AG04450 (cell line): ENCODE measurements at regions not wholly inside any gene's neighbourhood (a gene's known extent, or its start where the extent isn't known, plus 50 kb on each side); places are given as distances from the start of the nearest gene placed in this dataset.
"Not testable (repeated sequence)": the region's sequence is repeated elsewhere in the genome, so short reads cannot be mapped to it uniquely, and the experiment has no call there.

Experiments used
- CTCF ChIA-PET: fragments of 300-600, 350-600 bp; formaldehyde crosslinking; extraction: SDS; loops from one replicate; lab custom pipeline; 2022; ENCODE audit warnings: antibody characterized with exemption, inconsistent platforms; lab: Charles Lee
- POLR2A ChIA-PET: fragments of 350-600 bp; formaldehyde crosslinking; extraction: SDS; loops from one replicate; lab custom pipeline; 2021; ENCODE audit warnings: antibody characterized with exemption, inconsistent platforms; lab: Yijun Ruan, JAX
- DNase-seq: peaks from one replicate; pipeline ENCODE4 v3.0.0-alpha.2; 2011; ENCODE audit warnings: low read depth, low spot score
- H3K27ac ChIP-seq: one replicate; pipeline ENCODE4 v1.5.1; 2012; ENCODE audit warnings: low read depth, low read length, control low read depth
- H3K27me3 ChIP-seq: one replicate; pipeline ENCODE4 v1.6.0; 2012; ENCODE audit warnings: low read length; ENCODE audit not compliant: control insufficient read depth, insufficient read depth
- H3K4me3 ChIP-seq: 2 replicates; pipeline ENCODE4 v1.5.1; 2011; ENCODE audit warnings: mild to moderate bottlenecking, low read depth, low read length, control low read depth
- H3K9me3 ChIP-seq: 2 replicates; pipeline ENCODE4 v1.5.1; 2012; ENCODE audit warnings: low read length; ENCODE audit not compliant: control insufficient read depth, insufficient read depth
- CTCF ChIP-seq: IDR thresholded peaks from 2 replicates; pipeline ENCODE4 v1.5.1; 2011; ENCODE audit warnings: low read depth, low read length, control low read depth, inconsistent platforms

DNA sequence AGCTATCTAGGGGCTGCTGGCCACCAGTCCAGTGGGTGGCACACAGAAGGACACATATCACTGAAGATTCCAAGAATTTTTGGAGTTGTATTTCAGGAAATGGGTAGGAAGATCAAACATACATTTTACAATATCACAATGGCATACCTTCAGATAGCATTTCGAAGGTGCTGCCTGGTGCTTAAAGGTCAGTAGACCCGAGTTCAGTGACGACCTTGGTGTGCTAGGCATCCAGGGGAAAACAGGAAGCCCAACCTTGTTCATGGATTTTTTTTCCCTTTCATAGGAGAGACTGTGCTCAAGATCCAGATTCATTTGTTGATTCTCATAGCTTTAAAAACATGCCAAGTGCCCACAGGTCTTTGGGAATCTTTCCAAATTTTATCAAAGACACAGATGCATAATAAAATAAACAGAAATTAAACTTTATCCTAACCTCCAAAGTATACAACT, 51.0 kb upstream of the RCBTB2 start:
- POLR2A ChIA-PET = no interaction called here
- Histone ChIP-seq H3K9me3 (no peaks in the 10 kb centered on the region; the same call in 1 of the 2 replicates), H3K4me3 (no peak overlapping the region), H3K27me3 (peaks cover 10% of the 10 kb centered on the region), H3K27ac (no peak overlapping the region)
- TF ChIP-seq CTCF = no peak
- DNase-seq = no peak
- CTCF ChIA-PET = interaction anchor here (1.1 to 9.5 kb wide), 3 partner anchors 12 to 547 kb away, joined by 4 to 182 read pairs (median 7); partner anchors contain the start of gene NUDT15

- no peak for DNase-seq
- ChIA-PET CTCF (interaction anchor here (0.6 to 0.7 kb wide), 2 partner anchors 65 to 252 kb away, joined by 3 to 6 read pairs; no protein-coding TSS in a partner anchor), POLR2A (no interaction called here)
- no peak for TF ChIP-seq CTCF
- Histone ChIP-seq H3K4me3 (no peak overlapping the region), H3K27me3 (peaks cover 10% of the 10 kb centered on the region), H3K27ac (no peak overlapping the region), H3K9me3 (no peaks in the 10 kb centered on the region; the same call in 1 of the 2 replicates)
These were observed 52.6 kb upstream of the RCBTB2 start for GRCh38 chr13:48585456-48585840.

DNA sequence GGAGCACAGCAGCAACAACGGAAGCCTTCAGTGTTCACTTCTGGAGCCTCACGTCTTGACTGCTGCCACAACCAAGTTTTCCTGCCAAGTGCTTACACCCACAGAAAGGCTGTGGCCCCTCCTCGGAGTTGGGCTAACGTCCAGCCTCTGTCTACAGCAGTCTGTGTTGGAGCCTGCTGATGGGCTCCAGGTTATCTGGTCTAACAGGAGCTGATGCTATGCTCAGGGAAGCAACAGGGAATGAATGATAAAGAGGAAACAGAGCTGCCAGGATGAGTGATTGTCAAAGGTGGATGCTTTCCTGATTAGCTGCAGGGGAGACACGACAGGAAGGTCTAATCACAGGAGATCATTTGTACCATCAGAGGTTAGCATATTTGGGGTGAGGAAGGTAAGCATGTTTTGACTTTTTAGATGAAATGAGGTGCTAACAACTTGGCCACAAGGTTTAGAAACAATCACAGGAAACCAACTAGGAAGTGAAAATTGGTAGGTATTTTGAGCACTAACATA, 53.8 kb upstream of the RCBTB2 start:
- H3K4me3 ChIP-seq = no peak overlapping the region
- CTCF ChIA-PET = interaction anchor here (1.0 kb wide), 1 partner anchor 182 kb away, joined by 3 read pairs; no protein-coding TSS in a partner anchor
- DNase-seq = no peak
- H3K9me3 ChIP-seq = no peaks in the 10 kb centered on the region; the same call in 1 of the 2 replicates
- TF ChIP-seq CTCF = no peak
- peaks cover 10% of the 10 kb centered on the region for H3K27me3 ChIP-seq
- POLR2A ChIA-PET = no interaction called here
- H3K27ac ChIP-seq = no peak overlapping the region

- H3K27me3 ChIP-seq = peaks cover 5% of the 10 kb centered on the region
- CTCF ChIA-PET = interaction anchor here (0.7 kb wide), 1 partner anchor 8 kb away, joined by 3 read pairs; no protein-coding TSS in a partner anchor
- no peak overlapping the region for H3K27ac ChIP-seq
- POLR2A ChIA-PET = no interaction called here
- DNase-seq = no peak
- no peaks in the 10 kb centered on the region; the same call in 1 of the 2 replicates for H3K9me3 ChIP-seq
- TF ChIP-seq CTCF = no peak
- no peak overlapping the region for H3K4me3 ChIP-seq
These were observed 55.2 kb upstream of the RCBTB2 start for GRCh38 chr13:48588120-48588519.

- DNase-seq = no peak
- H3K27ac ChIP-seq = no peak overlapping the region
- CTCF ChIA-PET = interaction anchor here (1.0 kb wide), 1 partner anchor 179 kb away, joined by 4 read pairs; no protein-coding TSS in a partner anchor
- no peak overlapping the region for H3K4me3 ChIP-seq
- peaks cover 6% of the 10 kb centered on the region for H3K27me3 ChIP-seq
- no peaks in the 10 kb centered on the region; the same call in 1 of the 2 replicates for H3K9me3 ChIP-seq
- POLR2A ChIA-PET = no interaction called here
- no peak for TF ChIP-seq CTCF
These were observed 57.4 kb upstream of the RCBTB2 start for GRCh38 chr13:48590141-48590901.

DNA sequence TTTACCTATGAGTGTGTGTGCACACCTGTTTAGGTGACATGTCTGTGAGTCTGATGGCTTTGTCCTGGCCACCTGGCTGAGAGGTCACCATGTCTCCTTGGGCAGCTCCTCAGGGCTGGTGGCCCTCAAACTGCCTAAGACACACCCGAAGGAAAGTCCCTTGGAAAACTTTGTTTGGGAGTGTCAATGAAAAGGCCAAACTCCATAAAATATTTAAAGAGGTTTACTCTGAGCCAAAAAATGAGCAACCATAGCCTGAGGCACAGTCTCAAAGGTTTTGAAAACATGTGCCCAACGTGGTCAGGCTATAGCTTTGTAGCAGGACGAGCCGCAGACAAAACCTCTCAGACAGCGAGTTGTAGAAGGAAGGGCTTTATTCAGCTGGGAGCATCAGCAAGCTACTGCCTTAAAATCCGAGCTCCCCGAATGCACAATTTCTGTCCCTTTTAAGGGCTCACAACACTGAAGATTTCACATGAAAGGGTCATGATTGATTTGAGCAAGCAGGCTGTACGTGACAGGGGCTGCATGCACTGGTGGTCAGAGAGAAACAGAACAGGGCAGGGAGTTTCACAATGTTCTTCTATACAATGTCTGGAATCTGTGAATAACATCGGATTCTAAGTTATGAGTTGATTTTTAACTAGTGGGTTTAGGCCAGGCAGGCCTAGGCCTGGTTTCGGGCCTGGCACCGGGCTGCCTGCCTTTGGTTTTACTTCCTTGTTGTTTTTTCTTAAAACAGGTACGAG, 58.4 kb upstream of the RCBTB2 start:
- H3K4me3 ChIP-seq, DNase-seq, POLR2A ChIA-PET, H3K9me3 ChIP-seq, H3K27me3 ChIP-seq, H3K27ac ChIP-seq: not testable (repeated sequence)
- CTCF ChIA-PET = interaction anchor here (1.0 kb wide), 1 partner anchor 11 kb away, joined by 3 read pairs; no protein-coding TSS in a partner anchor
